ENCODE measurements at regions not wholly inside any gene's neighbourhood (a gene's known extent, or its start where the extent isn't known, plus 50 kb on each side); places are given as distances from the start of the nearest gene placed in this dataset.

GRCh38 chr10:131832056-131832685 is 68.6 kb upstream of the PPP2R2D start:
- Histone ChIP-seq H2BK5ac (ENCODE audit: low read depth, low read length, poor library complexity, severe bottlenecking) (no peak overlapping the region), H3K79me1 (replicated peaks; ENCODE audit: low read length, poor library complexity, severe bottlenecking) (no peaks in the 10 kb centered on the region), H2BK120ac (ENCODE audit: low read depth, low read length) (no peak overlapping the region), H4K91ac (ENCODE audit: low read length) (no peak overlapping the region), H2AK5ac (ENCODE audit: low read length, severe bottlenecking) (no peak overlapping the region), H3K36me3 (ENCODE audit: control insufficient read depth in 1 of 2, insufficient read depth in 2 of 2, low read depth in 1 of 2, low read length in 2 of 2) (no peaks in the 10 kb centered on the region), H3K4me1 (ENCODE audit: control insufficient read depth, insufficient read depth, low read depth, low read length) (peaks cover 2% of the 10 kb centered on the region), H3K9me3 (ENCODE audit: control insufficient read depth, low read length) (no peaks in the 10 kb centered on the region), H3K23ac (ENCODE audit: low read length in 2 of 2) (no peak overlapping the region), H3K4ac (ENCODE audit: low read depth in 1 of 2, low read length in 2 of 2) (no peak overlapping the region), H2AFZ (ENCODE audit: low read depth, low read length) (no peak overlapping the region), H2BK15ac (ENCODE audit: low read depth, poor library complexity, severe bottlenecking) (no peak overlapping the region), H3K18ac (ENCODE audit: low read depth in 1 of 2, low read length in 2 of 2) (no peak overlapping the region), H3K9ac (ENCODE audit: low read length) (no peak overlapping the region), H3K14ac (ENCODE audit: low read length in 2 of 2) (no peak overlapping the region), H4K8ac (ENCODE audit: low read length) (no peak overlapping the region), H2BK12ac (ENCODE audit: low read length in 2 of 2) (no peak overlapping the region), H3K27ac (ENCODE audit: low read length, poor library complexity, severe bottlenecking) (no peak overlapping the region), H3K27me3 (ENCODE audit: control insufficient read depth in 1 of 2, insufficient read depth in 1 of 2, low read length in 2 of 2) (no peaks in the 10 kb centered on the region), H3K4me2 (ENCODE audit: low read length, poor library complexity, severe bottlenecking) (no peak overlapping the region), H3K4me3 (ENCODE audit: insufficient read depth in 1 of 2, low read depth in 1 of 2, low read length in 2 of 2) (no peak overlapping the region)
- WGBS: 74% methylated on average over 16 of the region's 17 CpGs
- no peak for DNase-seq

- Histone ChIP-seq H2BK120ac (ENCODE audit: low read depth, low read length) (no peak overlapping the region), H2BK15ac (ENCODE audit: low read depth, poor library complexity, severe bottlenecking) (no peak overlapping the region), H2AK5ac (ENCODE audit: low read length, severe bottlenecking) (no peak overlapping the region), H3K4me3 (ENCODE audit: insufficient read depth in 1 of 2, low read depth in 1 of 2, low read length in 2 of 2) (no peak overlapping the region), H3K79me1 (replicated peaks; ENCODE audit: low read length, poor library complexity, severe bottlenecking) (no peaks in the 10 kb centered on the region), H3K23ac (ENCODE audit: low read length in 2 of 2) (no peak overlapping the region), H4K91ac (ENCODE audit: low read length) (no peak overlapping the region), H3K9ac (ENCODE audit: low read length) (no peak overlapping the region), H3K27ac (ENCODE audit: low read length, poor library complexity, severe bottlenecking) (no peak overlapping the region), H3K4me1 (ENCODE audit: control insufficient read depth, insufficient read depth, low read depth, low read length) (peaks cover 2% of the 10 kb centered on the region), H3K9me3 (ENCODE audit: control insufficient read depth, low read length) (no peaks in the 10 kb centered on the region), H3K4ac (ENCODE audit: low read depth in 1 of 2, low read length in 2 of 2) (no peak overlapping the region), H3K14ac (ENCODE audit: low read length in 2 of 2) (no peak overlapping the region), H4K8ac (ENCODE audit: low read length) (no peak overlapping the region), H2AFZ (ENCODE audit: low read depth, low read length) (no peak overlapping the region), H2BK5ac (ENCODE audit: low read depth, low read length, poor library complexity, severe bottlenecking) (no peak overlapping the region), H2BK12ac (ENCODE audit: low read length in 2 of 2) (no peak overlapping the region), H3K18ac (ENCODE audit: low read depth in 1 of 2, low read length in 2 of 2) (no peak overlapping the region), H3K4me2 (ENCODE audit: low read length, poor library complexity, severe bottlenecking) (no peak overlapping the region), H3K27me3 (ENCODE audit: control insufficient read depth in 1 of 2, insufficient read depth in 1 of 2, low read length in 2 of 2) (no peaks in the 10 kb centered on the region), H3K36me3 (ENCODE audit: control insufficient read depth in 1 of 2, insufficient read depth in 2 of 2, low read depth in 1 of 2, low read length in 2 of 2) (no peaks in the 10 kb centered on the region)
- 82% methylated on average over 5 of the region's 5 CpGs for WGBS
- DNase-seq: no peak
Measured at GRCh38 chr10:131833013-131833412, 67.8 kb upstream of the PPP2R2D start.

DNA sequence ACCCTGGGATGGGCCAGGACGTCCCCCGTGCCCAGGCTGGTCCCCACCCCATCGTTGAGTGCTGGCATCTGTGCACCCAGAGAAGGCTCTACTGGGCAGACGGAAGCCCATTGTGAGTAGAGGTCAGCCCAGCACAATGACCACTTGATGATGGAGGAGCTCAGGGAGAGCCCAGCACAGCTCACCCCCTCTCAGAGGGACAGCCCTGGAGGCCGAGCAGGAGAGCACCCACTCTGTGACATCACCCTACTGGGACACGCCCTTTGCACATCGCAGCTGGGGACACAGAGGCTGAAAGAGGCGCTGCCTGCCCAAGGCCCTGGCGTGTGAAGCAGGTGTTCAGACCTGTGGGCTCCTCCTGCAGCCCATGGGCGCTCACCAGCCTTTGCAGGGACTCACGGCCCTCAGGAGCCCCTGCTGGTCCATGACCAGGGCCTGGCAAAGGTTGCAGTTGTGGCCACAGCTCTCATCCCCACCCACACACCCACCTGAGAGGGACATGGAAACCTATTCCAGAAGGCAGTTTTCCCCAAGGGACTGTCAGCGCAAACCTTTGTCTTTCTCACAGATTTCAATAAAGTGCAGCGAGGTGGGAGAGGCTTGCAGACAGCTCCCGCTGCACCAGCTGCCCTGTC is 67.2 kb upstream of the PPP2R2D start:
- Histone ChIP-seq H2BK5ac (ENCODE audit: low read depth, low read length, poor library complexity, severe bottlenecking) (no peak overlapping the region), H3K4me1 (ENCODE audit: control insufficient read depth, insufficient read depth, low read depth, low read length) (peaks cover 2% of the 10 kb centered on the region), H3K27me3 (ENCODE audit: control insufficient read depth in 1 of 2, insufficient read depth in 1 of 2, low read length in 2 of 2) (no peaks in the 10 kb centered on the region), H3K4ac (ENCODE audit: low read depth in 1 of 2, low read length in 2 of 2) (no peak overlapping the region), H2AK5ac (ENCODE audit: low read length, severe bottlenecking) (no peak overlapping the region), H3K27ac (ENCODE audit: low read length, poor library complexity, severe bottlenecking) (no peak overlapping the region), H3K23ac (ENCODE audit: low read length in 2 of 2) (no peak overlapping the region), H2BK120ac (ENCODE audit: low read depth, low read length) (no peak overlapping the region), H2AFZ (ENCODE audit: low read depth, low read length) (no peak overlapping the region), H3K9ac (ENCODE audit: low read length) (no peak overlapping the region), H3K4me2 (ENCODE audit: low read length, poor library complexity, severe bottlenecking) (no peak overlapping the region), H3K79me1 (replicated peaks; ENCODE audit: low read length, poor library complexity, severe bottlenecking) (no peaks in the 10 kb centered on the region), H2BK15ac (ENCODE audit: low read depth, poor library complexity, severe bottlenecking) (no peak overlapping the region), H3K18ac (ENCODE audit: low read depth in 1 of 2, low read length in 2 of 2) (no peak overlapping the region), H4K8ac (ENCODE audit: low read length) (no peak overlapping the region), H3K9me3 (ENCODE audit: control insufficient read depth, low read length) (no peaks in the 10 kb centered on the region), H3K4me3 (ENCODE audit: insufficient read depth in 1 of 2, low read depth in 1 of 2, low read length in 2 of 2) (no peak overlapping the region), H3K14ac (ENCODE audit: low read length in 2 of 2) (no peak overlapping the region), H2BK12ac (ENCODE audit: low read length in 2 of 2) (no peak overlapping the region), H3K36me3 (ENCODE audit: control insufficient read depth in 1 of 2, insufficient read depth in 2 of 2, low read depth in 1 of 2, low read length in 2 of 2) (no peaks in the 10 kb centered on the region), H4K91ac (ENCODE audit: low read length) (no peak overlapping the region)
- 77% methylated on average over 14 of the region's 14 CpGs for WGBS
- DNase-seq: no peak

DNA sequence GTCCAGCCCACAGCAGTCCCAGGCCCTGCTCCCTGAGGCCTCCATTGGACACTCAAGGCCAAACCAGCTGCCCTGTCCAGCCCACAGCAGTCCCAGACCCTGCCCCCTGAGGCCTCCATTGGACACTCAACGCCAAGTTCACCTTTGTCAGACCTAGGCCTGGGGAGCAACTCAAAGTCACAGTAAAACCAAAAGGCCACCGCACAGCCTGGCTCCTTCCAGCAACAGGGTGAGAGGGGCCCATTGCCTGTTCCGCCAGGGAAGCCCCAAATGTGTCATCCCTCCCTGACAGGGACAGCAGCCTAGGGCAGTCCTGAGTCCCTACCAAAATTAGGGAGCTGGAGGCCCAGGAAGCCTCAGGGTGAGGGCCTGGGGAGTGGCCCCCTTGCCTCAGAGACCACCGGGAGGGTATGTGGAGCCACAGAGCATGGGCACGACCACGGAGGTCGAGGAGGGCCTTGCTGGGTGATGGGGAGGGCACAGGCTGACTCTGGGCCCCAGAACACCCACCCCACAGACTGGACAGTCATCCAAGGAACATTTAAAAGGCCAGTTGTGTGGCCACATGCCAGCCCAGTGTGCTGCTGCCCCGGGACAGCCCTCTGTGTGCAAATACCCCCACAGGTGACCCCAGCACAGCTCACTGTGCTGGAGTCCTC is 66.5 kb upstream of the PPP2R2D start:
- Histone ChIP-seq H2BK5ac (ENCODE audit: low read depth, low read length, poor library complexity, severe bottlenecking) (no peak overlapping the region), H2AK5ac (ENCODE audit: low read length, severe bottlenecking) (no peak overlapping the region), H3K9me3 (ENCODE audit: control insufficient read depth, low read length) (no peaks in the 10 kb centered on the region), H3K4me3 (ENCODE audit: insufficient read depth in 1 of 2, low read depth in 1 of 2, low read length in 2 of 2) (no peak overlapping the region), H2BK12ac (ENCODE audit: low read length in 2 of 2) (no peak overlapping the region), H3K9ac (ENCODE audit: low read length) (no peak overlapping the region), H3K18ac (ENCODE audit: low read depth in 1 of 2, low read length in 2 of 2) (no peak overlapping the region), H3K27me3 (ENCODE audit: control insufficient read depth in 1 of 2, insufficient read depth in 1 of 2, low read length in 2 of 2) (no peaks in the 10 kb centered on the region), H3K36me3 (ENCODE audit: control insufficient read depth in 1 of 2, insufficient read depth in 2 of 2, low read depth in 1 of 2, low read length in 2 of 2) (no peaks in the 10 kb centered on the region), H4K8ac (ENCODE audit: low read length) (no peak overlapping the region), H3K4ac (ENCODE audit: low read depth in 1 of 2, low read length in 2 of 2) (no peak overlapping the region), H2AFZ (ENCODE audit: low read depth, low read length) (no peak overlapping the region), H3K4me2 (ENCODE audit: low read length, poor library complexity, severe bottlenecking) (no peak overlapping the region), H2BK15ac (ENCODE audit: low read depth, poor library complexity, severe bottlenecking) (no peak overlapping the region), H3K14ac (ENCODE audit: low read length in 2 of 2) (no peak overlapping the region), H2BK120ac (ENCODE audit: low read depth, low read length) (no peak overlapping the region), H4K91ac (ENCODE audit: low read length) (no peak overlapping the region), H3K79me1 (replicated peaks; ENCODE audit: low read length, poor library complexity, severe bottlenecking) (no peaks in the 10 kb centered on the region), H3K4me1 (ENCODE audit: control insufficient read depth, insufficient read depth, low read depth, low read length) (peaks cover 2% of the 10 kb centered on the region), H3K27ac (ENCODE audit: low read length, poor library complexity, severe bottlenecking) (no peak overlapping the region), H3K23ac (ENCODE audit: low read length in 2 of 2) (no peak overlapping the region)
- 81% methylated on average over 8 of the region's 8 CpGs for WGBS
- DNase-seq: no peak
